Uterus (tissue), 2 donors: ENCODE measurements at regions not wholly inside any gene's neighbourhood (a gene's known extent, or its start where the extent isn't known, plus 50 kb on each side); places are given as distances from the start of the nearest gene placed in this dataset.

Source experiments
- CTCF ChIP-seq, 4 experiments: fragments of 200-600 bp in 2 of 4; fragments of 450-650 bp in 2 of 4; sonication (generic) in 2 of 4; IDR thresholded peaks; one replicate each; pipeline ENCODE4 v1.5.1; 2016 to 2019; ENCODE audit warnings: antibody characterized with exemption in 4 of 4, mild to moderate bottlenecking in 2 of 4, moderate library complexity in 1 of 4
- POLR2A ChIP-seq, 2 donors: fragments of 450-650 bp; IDR thresholded peaks; one replicate each; pipeline ENCODE4 v1.6.1; 2016; ENCODE audit warnings: antibody characterized with exemption in 2 of 2, mild to moderate bottlenecking in 1 of 2, moderate library complexity in 1 of 2

- TF ChIP-seq POLR2A (IDR thresholded peaks at IDR 0.05): no peak
- TF ChIP-seq CTCF (IDR thresholded peaks at IDR 0.05): no peak
These were observed 99.8 kb downstream of the METTL4 start for GRCh38 chr18:2471523-2471922.
